ENCODE measurements at regions not wholly inside any gene's neighbourhood (a gene's known extent, or its start where the extent isn't known, plus 50 kb on each side); places are given as distances from the start of the nearest gene placed in this dataset.

- no peak for TF ChIP-seq CDX4 (CRISPR knock-in tag; IDR thresholded peaks at IDR 0.05; ENCODE audit: borderline replicate concordance)
- no peak for TF ChIP-seq MYBL2 (CRISPR knock-in tag; IDR thresholded peaks at IDR 0.05)
- TF ChIP-seq JUN (CRISPR knock-in tag; IDR thresholded peaks at IDR 0.05) = no peak
- no peak for TF ChIP-seq ZNF425 (CRISPR knock-in tag; conservative IDR thresholded peaks at IDR 0.05)
- TF ChIP-seq ZNF416 (CRISPR knock-in tag; IDR thresholded peaks at IDR 0.05) = no peak
- no peak for TF ChIP-seq ZNF396 (CRISPR knock-in tag; IDR thresholded peaks at IDR 0.05; ENCODE audit: borderline replicate concordance)
- TF ChIP-seq ATF3 (CRISPR knock-in tag; conservative IDR thresholded peaks at IDR 0.05) = no peak
- TF ChIP-seq SMAD3 (CRISPR knock-in tag; IDR thresholded peaks at IDR 0.05; ENCODE audit: borderline replicate concordance) = no peak
- no peaks in the 10 kb centered on the region for H3K27me3 Mint-ChIP-seq (ENCODE audit: low read depth)
- H3K4me3 Mint-ChIP-seq = no peak overlapping the region
- no peak overlapping the region for H3K27ac Mint-ChIP-seq
- POLR2A ChIA-PET = no interaction called here
- CTCF ChIA-PET = no interaction called here
- peaks cover 7% of the 10 kb centered on the region; the same call in 1 of the 2 replicates for H3K4me1 Mint-ChIP-seq
- H3K36me3 Mint-ChIP-seq = no peaks in the 10 kb centered on the region
- DNase-seq (ENCODE audit: low spot score) (no peak), ATAC-seq (no peak)
- peaks cover 8% of the 10 kb centered on the region; the same call in 1 of the 2 replicates for H3K9me3 Mint-ChIP-seq
These were observed 141.8 kb upstream of the CPXCR1 start for GRCh38 chrX:88605222-88605583.

GRCh38 chrX:88612870-88613329 is 134.1 kb upstream of the CPXCR1 start:
- DNase-seq (ENCODE audit: low spot score) (no peak), ATAC-seq (peak; percentile 62)
- no peak overlapping the region for H3K4me3 Mint-ChIP-seq
- POLR2A ChIA-PET = interaction anchor here (0.7 to 0.8 kb wide), 2 partner anchors 487 to 492 kb away, joined by 5 to 6 read pairs; no protein-coding TSS in a partner anchor
- 0 out of 2 replicates have a peak, but pooled peaks cover 3% of the 10 kb centered on the region for H3K9me3 Mint-ChIP-seq
- H3K27me3 Mint-ChIP-seq (ENCODE audit: low read depth) = no peaks in the 10 kb centered on the region
- H3K27ac Mint-ChIP-seq = peak overlapping the region; percentile 86; the same call in 1 of the 2 replicates
- TF ChIP-seq JUN (CRISPR knock-in tag; IDR thresholded peaks at IDR 0.05) = no peak
- no peak for TF ChIP-seq GRHL2 (CRISPR knock-in tag; IDR thresholded peaks at IDR 0.05; ENCODE audit: insufficient replicate concordance, severe bottlenecking)
- CTCF ChIA-PET = interaction anchor here (0.6 to 0.8 kb wide), 3 partner anchors 12 to 611 kb away, joined by 3 to 4 read pairs (median 3); no protein-coding TSS in a partner anchor
- H3K4me1 Mint-ChIP-seq = peaks cover 6% of the 10 kb centered on the region
- no peaks in the 10 kb centered on the region for H3K36me3 Mint-ChIP-seq

GRCh38 chrX:88613338-88613737 is 133.7 kb upstream of the CPXCR1 start:
- CTCF ChIA-PET = interaction anchor here (0.8 kb wide), 2 partner anchors 12 to 612 kb away, joined by 3 to 4 read pairs; no protein-coding TSS in a partner anchor
- POLR2A ChIA-PET = interaction anchor here (0.7 to 0.8 kb wide), 2 partner anchors 488 to 492 kb away, joined by 5 to 6 read pairs; no protein-coding TSS in a partner anchor
- H3K4me1 Mint-ChIP-seq = peaks cover 6% of the 10 kb centered on the region
- H3K27me3 Mint-ChIP-seq (ENCODE audit: low read depth) = no peaks in the 10 kb centered on the region
- H3K36me3 Mint-ChIP-seq = no peaks in the 10 kb centered on the region
- 0 out of 2 replicates have a peak, but pooled peaks cover 3% of the 10 kb centered on the region for H3K9me3 Mint-ChIP-seq
- H3K4me3 Mint-ChIP-seq = no peak overlapping the region
- no peak for DNase-seq (ENCODE audit: low spot score)
- ATAC-seq = peak; percentile 81
- 0 out of 2 replicates have a peak overlapping the region, but pooled peaks have one; percentile 86 for H3K27ac Mint-ChIP-seq
- TF ChIP-seq MAX (CRISPR knock-in tag; IDR thresholded peaks at IDR 0.05) (no peak), USF1 (CRISPR knock-in tag; IDR thresholded peaks at IDR 0.05) (no peak), JUN (CRISPR knock-in tag; IDR thresholded peaks at IDR 0.05) (no peak), ERG (CRISPR knock-in tag; IDR thresholded peaks at IDR 0.05) (no peak), GRHL2 (CRISPR knock-in tag; IDR thresholded peaks at IDR 0.05; ENCODE audit: insufficient replicate concordance, severe bottlenecking) (no peak), ATF6 (CRISPR knock-in tag; IDR thresholded peaks at IDR 0.05) (no peak), E2F1 (CRISPR knock-in tag; IDR thresholded peaks at IDR 0.05) (no peak), NR2C2 (CRISPR knock-in tag; IDR thresholded peaks at IDR 0.05) (no peak), ZNF532 (CRISPR knock-in tag; IDR thresholded peaks at IDR 0.05; ENCODE audit: borderline replicate concordance) (no peak)

All from WTC11 (cell line).